ENCODE measurements at regions not wholly inside any gene's neighbourhood (a gene's known extent, or its start where the extent isn't known, plus 50 kb on each side); places are given as distances from the start of the nearest gene placed in this dataset.

- TF ChIP-seq CTCF (conservative IDR thresholded peaks at IDR 0.05; ENCODE audit: low read depth, low read length) = no peak
- DNase-seq (ENCODE audit: low read depth) = peak; percentile 73
- no peak overlapping the region for H3K4me3 ChIP-seq (ENCODE audit: low read depth, low read length)
These were observed 154.9 kb downstream of the SOX4 start for GRCh38 chr6:21748343-21749056.

- no peak for TF ChIP-seq CTCF (conservative IDR thresholded peaks at IDR 0.05; ENCODE audit: low read depth, low read length)
- no peak for DNase-seq (ENCODE audit: low read depth)
- no peak overlapping the region for H3K4me3 ChIP-seq (ENCODE audit: low read depth, low read length)
These were observed 156.2 kb downstream of the SOX4 start for GRCh38 chr6:21749754-21750153.

DNA sequence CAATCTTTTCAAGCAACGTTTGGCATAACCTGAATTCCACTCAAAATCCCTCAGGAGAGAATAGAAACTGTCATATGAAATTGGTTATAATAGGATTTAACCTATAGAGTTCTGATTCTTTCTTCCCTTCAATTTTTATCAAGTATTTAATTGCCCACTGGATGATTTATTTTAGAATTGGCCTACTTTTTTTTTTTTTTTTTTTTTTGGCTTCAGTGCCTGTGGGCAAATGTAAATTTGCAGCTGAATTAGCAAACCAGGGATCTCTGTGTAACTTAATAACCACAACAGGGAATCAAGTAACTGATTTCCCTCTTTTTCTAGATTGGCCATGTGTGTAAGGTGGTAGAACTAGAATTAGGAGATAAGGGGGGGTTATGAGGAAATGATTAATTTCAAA, 157.0 kb downstream of the SOX4 start:
- no peak for TF ChIP-seq CTCF (conservative IDR thresholded peaks at IDR 0.05; ENCODE audit: low read depth, low read length)
- no peak overlapping the region for H3K4me3 ChIP-seq (ENCODE audit: low read depth, low read length)
- DNase-seq (ENCODE audit: low read depth) = no peak

DNA sequence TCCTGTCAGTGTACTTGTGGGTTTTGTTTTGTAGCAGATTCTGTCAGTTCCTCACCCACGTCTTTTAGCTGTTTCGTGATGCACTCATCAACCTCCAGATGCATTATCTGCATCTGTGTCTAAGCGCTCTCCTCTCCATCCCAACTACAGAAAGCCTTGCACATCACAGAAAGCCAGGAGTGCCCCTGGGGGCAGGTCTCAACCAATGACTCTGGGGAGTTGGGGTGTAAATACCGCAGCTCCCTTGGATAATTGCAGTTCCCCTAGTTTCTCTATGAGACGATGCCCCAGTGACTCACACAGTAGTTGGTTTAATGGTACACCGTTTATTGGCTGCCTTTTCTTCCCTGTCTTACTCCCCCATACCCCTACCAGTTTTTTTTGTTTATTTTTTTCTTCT, 158.1 kb downstream of the SOX4 start:
- no peak overlapping the region for H3K4me3 ChIP-seq (ENCODE audit: low read depth, low read length)
- no peak for DNase-seq (ENCODE audit: low read depth)
- TF ChIP-seq CTCF (conservative IDR thresholded peaks at IDR 0.05; ENCODE audit: low read depth, low read length) = no peak

GRCh38 chr6:21752054-21752811, 158.7 kb downstream of the SOX4 start:
- DNase-seq (ENCODE audit: low read depth) = no peak
- TF ChIP-seq CTCF (conservative IDR thresholded peaks at IDR 0.05; ENCODE audit: low read depth, low read length) = no peak
- H3K4me3 ChIP-seq (ENCODE audit: low read depth, low read length) = no peak overlapping the region

- no peak for TF ChIP-seq CTCF (conservative IDR thresholded peaks at IDR 0.05; ENCODE audit: low read depth, low read length)
- H3K4me3 ChIP-seq (ENCODE audit: low read depth, low read length) = no peak overlapping the region
- peak; percentile 82 for DNase-seq (ENCODE audit: low read depth)
These were observed 159.9 kb downstream of the SOX4 start for GRCh38 chr6:21753241-21754108.

Measured in choroid plexus epithelial cell (primary cell).